Tibial nerve (tissue), 4 donors: ENCODE measurements at regions not wholly inside any gene's neighbourhood (a gene's known extent, or its start where the extent isn't known, plus 50 kb on each side); places are given as distances from the start of the nearest gene placed in this dataset.

Experiments used
- EP300 ChIP-seq, 2 donors: sonication (generic); formaldehyde crosslinking; IDR thresholded peaks; one replicate each; pipeline ENCODE4 v1.6.1; 2017; ENCODE audit warnings: antibody characterized with exemption in 2 of 2, mild to moderate bottlenecking in 1 of 2
- POLR2A ChIP-seq, 2 donors: fragments of 450-650 bp; IDR thresholded peaks; one replicate each; pipeline ENCODE4 v1.6.1; 2017; ENCODE audit warnings: antibody characterized with exemption in 2 of 2, mild to moderate bottlenecking in 2 of 2, moderate library complexity in 2 of 2
- TF ChIP-seq, protein P1 (sequence below), 5 experiments: fragments of 200-600 bp in 3 of 5; fragments of 450-650 bp in 2 of 5; sonication (generic) in 3 of 5; IDR thresholded peaks; one replicate each; pipeline ENCODE4 v1.5.1; 2016 to 2019; ENCODE audit warnings: antibody characterized with exemption in 5 of 5, mild to moderate bottlenecking in 3 of 5, moderate library complexity in 2 of 5

DNA sequence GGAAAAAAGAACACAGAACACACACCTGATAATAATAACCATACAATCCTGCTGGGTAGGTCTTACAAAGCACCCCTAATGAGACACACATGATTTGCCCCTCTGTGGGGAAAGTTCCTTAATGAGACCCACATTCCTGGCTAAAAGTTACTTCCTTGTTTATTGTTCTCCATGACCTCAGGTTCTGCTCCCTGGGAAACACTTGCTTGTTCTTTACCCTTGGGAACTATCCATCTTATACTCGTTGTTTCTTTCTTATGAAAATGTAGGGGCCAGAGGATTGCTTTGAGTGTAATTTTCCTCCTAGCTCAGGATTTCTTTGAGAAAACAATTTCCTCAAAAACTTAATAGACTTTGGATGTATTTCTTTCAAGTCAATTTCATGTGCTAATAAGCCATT is 52.1 kb upstream of the PCDH10 start:
- TF ChIP-seq, protein P1, sequence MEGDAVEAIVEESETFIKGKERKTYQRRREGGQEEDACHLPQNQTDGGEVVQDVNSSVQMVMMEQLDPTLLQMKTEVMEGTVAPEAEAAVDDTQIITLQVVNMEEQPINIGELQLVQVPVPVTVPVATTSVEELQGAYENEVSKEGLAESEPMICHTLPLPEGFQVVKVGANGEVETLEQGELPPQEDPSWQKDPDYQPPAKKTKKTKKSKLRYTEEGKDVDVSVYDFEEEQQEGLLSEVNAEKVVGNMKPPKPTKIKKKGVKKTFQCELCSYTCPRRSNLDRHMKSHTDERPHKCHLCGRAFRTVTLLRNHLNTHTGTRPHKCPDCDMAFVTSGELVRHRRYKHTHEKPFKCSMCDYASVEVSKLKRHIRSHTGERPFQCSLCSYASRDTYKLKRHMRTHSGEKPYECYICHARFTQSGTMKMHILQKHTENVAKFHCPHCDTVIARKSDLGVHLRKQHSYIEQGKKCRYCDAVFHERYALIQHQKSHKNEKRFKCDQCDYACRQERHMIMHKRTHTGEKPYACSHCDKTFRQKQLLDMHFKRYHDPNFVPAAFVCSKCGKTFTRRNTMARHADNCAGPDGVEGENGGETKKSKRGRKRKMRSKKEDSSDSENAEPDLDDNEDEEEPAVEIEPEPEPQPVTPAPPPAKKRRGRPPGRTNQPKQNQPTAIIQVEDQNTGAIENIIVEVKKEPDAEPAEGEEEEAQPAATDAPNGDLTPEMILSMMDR (IDR thresholded peaks at IDR 0.05): no peak
- no peak for TF ChIP-seq POLR2A (IDR thresholded peaks at IDR 0.05)
- TF ChIP-seq EP300 (IDR thresholded peaks at IDR 0.05): no peak
